HT1080 (cell line): ENCODE measurements at regions not wholly inside any gene's neighbourhood (a gene's known extent, or its start where the extent isn't known, plus 50 kb on each side); places are given as distances from the start of the nearest gene placed in this dataset.

Experiments used
- DNase-seq: peaks from one replicate; pipeline ENCODE4 v3.0.0-alpha.2; 2015; ENCODE audit warnings: low read depth

DNA sequence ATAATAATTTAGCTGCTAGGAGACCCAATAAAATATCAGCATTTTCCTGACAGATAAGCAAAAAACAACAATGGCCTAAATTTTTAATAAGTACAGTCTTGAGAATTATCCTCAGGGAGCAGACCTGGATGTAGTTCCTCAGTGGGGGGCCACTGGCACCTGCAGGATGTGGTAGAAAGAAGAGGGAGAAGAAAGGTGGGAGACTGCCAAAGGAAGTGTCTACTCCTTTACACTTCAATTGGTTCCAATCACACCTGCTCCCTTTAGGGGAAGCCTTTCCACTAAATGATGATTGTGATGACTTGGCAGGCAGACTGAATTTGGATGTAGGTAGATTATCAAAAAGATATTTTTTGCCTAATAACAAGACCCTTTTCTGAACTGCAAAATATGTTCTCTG lies 353.0 kb upstream of the SATB1 start:
- no peak for DNase-seq

DNA sequence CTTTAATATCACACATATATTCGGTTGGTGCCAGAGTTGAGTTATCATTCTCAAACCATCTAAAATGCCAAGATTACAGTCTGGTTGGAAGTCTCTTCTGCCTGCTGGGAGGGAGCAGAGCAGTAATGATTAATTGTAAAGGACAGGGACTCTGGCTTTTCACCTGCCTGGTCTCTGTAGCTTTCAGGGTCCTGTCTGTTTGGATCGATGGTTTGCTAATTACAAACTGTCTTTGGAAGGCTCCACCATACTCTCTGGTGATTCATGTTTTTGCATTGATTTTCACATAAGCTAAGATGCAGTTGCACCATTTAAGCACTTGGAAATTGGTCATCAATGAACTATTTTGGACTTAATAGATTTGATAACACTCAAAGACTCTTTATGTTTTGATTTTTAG lies 350.4 kb upstream of the SATB1 start:
- no peak for DNase-seq

DNA sequence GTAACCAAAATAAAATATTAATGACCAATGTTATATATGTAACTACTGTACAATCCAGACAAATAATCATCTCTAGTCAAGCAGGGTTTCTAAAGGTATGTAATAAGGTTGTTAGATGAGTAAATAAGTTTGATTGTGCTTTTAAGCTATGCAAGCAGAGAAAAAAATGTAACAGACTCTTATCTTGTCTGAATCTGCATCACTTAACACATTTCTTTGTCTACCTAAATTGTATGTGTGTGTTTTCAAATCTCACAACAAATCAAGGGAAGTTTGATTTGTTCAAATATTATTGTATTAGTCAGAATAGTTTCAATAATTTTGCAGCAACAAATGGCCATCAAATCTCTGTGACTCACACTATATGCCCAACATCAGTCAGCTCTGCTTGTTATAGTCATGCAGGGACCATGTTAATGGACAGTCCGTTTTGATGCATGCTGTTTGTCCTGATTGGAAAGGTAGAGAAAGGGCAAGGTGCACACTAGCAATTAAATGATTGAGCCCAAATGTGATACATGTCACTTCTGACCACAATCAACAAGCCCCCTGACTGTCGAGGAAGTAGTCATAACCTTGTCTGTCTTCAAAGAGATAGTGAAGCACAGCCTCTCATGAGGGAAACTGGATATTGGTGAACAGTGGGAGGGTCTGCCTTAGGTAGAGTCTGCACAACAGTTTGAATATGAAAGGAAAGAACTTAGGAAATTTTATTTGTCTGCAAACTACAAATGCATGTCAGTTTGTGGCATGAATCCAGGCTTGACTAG lies 349.4 kb upstream of the SATB1 start:
- no peak for DNase-seq

DNA sequence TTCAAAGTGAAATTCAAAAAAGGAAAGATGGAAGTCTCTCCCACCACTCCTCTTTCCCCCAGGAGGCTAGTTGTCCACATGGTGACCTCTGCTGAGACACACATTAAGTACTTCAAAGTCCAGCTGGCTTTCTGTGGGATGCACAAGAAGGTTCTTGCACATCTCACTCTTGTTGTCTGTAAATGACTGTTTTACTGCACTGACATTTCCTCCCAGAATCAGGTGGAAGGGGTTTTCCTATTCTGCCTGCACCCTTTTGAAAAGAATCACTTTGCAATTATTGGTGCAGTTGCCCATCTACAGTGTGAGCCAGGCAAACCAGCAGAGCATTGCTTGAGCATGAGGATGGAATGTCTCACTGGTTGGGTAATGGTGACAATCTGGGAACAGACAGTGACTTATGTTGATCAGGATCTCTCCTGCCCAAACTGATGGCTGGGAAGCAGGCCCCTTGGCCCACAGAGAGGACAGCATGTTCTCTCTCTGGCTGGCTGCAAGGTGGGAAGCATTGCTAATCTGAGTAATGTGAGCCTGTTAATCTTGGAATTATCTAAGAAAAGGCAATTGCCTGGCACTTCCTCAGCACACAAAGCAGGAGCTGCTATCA lies 347.7 kb upstream of the SATB1 start:
- DNase-seq = no peak

DNA sequence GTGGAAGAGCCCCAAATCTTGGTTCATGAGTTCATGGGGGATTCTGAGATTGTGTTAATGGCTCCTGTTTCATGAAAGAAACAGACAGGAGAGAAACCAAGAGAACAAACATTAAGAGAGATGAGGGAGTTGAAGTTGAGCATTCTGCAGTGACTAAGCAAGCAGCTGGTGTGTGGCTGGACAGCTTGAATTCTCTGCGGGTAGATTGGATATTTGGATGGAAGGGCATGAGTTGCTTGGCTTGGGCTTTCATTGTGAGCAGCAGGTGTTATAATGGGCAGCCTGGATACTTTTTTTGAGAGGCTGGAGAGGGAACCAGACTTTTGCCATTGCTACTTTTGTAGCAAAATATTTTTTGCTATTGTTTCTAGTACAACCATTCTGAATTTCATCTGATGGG lies 346.8 kb upstream of the SATB1 start:
- peak; percentile 11 for DNase-seq

DNA sequence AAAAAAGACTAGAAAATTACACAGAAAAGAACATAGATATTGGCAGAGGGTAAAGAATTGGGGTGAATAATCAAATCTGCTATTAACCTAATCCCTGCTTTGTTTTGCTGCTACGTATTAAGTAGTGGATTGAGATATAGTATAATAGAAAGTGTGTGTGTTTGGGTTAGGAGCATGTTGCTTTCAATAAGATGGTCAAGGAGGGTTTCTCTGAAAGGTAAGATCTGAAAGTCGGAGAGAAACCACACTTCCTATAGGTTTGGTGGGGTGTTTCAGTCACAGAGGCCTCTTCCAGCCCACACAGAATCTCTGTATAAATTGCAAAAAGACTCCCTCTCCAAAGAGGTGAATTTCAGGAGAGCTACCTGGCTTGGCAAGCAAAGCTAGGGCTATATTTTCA lies 345.7 kb upstream of the SATB1 start:
- DNase-seq = no peak

DNA sequence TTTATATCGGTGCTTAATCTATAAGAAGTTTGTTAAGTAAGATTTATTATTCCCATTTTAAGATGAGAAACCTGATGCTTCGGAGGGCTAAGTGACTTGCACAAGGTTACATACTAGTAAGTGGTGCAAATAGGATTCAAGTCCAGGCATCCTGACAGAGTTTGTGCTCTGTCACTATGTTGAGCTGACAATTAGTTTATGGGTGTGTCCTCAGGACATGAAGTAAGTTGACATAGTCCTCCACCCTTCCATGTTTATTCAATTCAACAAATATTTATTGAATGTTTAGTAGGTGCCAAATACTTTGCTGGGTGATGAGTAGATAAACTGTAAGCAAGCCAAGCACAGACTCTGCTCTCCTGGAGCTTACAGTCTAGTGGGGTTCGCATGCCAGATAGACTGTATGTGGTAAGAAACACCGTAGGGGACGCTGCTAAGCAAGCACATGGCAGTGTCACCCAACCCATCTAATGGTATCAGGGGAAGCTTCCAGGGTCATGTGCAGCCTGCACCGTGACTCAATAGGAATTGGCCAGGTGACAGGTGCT lies 342.7 kb upstream of the SATB1 start:
- no peak for DNase-seq

DNA sequence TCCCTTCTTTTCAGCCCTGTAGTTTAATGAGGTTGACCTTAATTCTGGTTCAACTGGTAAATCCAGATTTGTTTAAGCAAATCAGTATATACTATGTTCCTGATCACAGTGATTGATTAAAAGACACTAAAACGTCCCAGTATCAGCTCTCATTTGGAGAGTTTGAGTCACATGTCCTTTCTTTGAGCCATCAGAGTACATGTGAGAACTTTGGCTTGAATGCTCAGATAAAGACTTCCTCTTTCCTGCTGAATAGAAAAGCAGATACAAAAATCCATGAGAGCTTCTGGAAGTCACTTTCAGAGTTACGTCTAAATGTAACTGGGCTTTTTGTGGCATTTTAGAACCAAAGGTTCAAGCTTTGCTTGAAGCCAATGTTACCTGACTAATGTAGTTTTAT lies 341.8 kb upstream of the SATB1 start:
- DNase-seq = no peak

DNA sequence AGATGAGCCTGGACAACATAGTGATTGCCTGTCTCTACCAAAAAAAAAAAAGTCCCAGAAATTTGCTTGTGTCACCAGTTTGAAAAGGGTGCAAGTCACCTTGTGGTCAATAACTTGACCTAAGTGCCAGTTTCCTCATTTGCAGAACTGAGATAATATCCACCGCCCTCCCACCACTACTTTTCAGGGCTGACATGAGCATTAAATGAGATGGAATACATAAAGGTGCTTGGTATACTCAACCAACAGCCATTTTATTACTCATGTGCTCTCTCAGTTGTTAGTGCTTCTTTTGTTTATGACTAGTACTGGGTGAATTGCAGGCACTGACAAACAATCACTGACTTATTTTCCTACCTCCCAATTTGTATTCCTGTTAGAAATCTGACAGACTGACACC lies 340.5 kb upstream of the SATB1 start:
- DNase-seq = no peak

DNA sequence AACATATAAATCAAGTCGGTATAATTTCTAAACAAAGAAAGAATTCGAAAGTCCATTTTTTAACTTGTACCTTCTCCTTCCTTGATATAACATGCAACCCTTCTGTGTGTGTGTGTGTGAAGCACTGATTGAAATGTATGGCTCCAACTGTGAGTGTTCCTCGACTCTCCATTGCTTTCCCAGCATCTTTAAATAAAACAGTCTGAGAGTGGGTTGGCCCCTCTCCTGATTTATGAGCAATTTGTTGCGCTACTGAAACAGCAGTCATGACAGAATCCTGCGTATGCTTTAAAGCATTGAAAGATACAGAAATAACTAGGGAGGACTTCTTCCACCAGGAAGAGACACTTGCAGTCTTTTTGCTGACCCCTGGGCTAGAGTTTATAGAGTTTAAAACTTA lies 340.0 kb upstream of the SATB1 start:
- no peak for DNase-seq

DNA sequence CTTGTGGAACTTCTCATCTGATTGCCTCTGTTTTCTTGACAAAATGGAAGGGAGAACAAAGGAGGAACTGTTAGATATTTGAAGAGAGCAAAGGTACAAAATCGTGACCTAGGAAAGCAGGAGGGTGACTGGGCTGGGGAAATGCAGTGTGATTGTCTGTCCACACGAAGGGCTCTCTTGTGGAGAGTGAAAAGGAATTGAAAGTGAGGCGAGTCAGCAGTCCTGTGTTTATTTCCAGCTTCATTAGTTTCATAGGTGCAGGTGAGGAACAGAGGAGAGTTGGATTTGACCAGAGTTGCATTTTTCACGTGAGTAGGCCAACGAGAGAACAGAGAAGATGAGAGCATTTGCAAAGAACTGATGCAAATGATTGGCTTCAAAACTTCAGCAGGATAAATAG lies 336.4 kb upstream of the SATB1 start:
- no peak for DNase-seq

DNA sequence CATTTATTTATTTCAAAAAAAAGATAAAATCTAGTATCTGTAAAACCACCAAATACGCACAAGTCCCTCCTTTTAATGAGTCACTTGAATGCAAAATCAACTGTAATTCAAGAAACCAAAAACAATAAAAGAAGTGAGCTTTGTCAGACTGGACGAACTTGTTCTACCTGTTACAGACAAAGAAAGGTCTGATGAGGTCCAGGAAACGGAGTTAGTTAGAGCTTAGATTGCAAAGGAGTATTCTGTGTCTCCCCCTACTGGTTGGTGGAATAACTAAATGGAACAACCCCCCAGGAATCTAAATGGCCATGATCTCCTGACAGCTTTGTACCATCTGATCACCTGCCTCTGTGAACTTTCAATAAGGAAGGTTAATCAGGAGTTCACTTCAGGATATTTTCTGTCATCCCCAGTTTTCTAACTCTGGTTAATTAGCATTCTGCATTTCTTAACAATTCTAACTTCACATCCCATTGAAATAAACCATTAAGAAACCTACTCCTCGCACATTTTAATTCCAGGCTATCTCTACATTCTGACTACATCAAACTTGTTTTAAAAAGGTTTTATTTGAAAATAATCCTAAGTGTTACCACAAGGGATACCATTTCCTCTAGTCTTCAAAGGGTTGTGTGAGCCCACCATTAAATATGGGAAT lies 333.0 kb upstream of the SATB1 start:
- DNase-seq = peak; percentile 63

DNA sequence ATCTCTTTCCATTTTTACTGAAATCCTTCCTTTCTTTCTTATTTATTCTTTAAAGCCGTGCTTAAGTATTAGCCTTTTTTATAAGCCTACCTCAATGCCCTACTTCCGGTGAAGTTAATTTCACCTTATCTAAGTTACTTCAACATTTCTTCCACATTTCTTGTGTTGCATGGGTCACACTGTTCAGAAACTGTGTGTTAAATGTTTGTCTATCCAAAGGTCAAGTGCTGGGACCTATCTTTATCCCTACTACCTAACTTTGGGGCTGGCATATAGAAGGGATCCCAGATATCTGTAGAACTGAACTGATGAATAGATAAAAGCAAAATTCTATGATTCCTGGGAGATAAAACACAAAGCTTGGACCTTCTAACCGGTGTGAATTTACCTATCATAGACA lies 332.3 kb upstream of the SATB1 start:
- DNase-seq = no peak

DNA sequence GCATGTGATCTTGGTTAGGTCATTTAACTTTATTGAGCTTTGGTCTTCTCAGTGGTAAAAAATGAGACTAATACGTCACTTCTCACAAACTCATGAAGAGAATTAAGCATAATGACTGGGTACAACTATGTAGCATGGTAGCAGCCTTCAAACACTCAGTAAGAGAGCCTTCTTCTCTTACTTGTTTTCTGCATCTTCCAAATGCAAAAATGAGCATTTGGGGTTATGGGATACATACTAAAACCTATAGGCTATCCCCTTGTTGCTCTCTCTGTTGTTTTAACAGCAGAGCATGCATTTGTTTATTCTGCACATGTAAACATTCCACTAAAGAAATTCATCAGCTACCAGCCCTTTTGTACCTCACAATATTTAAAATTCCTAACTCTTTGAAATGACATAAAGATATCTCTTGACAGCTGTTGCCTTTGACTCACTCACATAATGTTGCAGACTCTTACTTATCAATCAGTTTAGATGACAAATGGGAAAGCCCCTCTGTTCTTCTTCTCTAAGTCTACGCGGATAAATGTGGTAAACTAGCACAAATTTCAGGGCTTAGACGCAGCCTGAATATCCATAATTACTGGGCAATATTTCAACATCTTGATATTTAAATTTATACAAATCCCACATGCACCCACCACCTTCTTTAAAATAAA lies 327.3 kb upstream of the SATB1 start:
- no peak for DNase-seq

DNA sequence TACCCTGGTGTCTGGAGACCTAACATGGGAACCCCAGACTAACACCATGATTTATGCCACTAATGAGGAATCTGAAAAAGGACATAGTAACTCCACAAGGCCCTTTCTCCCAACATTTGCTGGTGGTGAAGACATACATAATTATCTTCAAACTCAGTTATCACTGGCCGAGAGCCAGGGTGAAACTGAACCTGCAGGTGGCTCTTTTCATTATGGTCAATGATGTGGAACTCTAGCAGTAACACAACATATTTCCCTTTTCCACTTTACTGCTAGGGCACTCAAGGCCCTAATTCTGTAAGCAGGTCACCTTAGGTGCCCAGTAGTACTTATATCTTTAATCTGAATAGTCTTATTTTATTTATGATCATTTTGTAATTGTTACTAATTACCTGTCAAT lies 326.4 kb upstream of the SATB1 start:
- no peak for DNase-seq

DNA sequence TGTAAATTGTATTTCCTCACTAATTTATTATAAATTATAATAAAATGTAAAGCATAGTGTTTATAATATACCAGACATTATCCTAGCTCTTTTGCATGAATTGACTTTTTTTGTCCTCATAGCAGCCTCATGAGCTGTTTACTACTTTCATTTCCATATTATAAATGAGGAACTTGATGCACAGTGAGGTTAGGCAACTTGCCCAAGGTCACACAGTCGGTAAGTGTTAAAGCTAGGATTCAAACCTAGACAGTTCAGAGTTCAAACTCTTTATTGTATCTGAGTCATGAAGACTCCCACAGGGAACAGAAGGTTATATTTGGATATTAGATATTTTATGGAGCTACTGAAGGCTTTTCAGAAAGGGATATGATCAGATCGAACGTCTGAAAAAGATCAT lies 322.2 kb upstream of the SATB1 start:
- DNase-seq = no peak

DNA sequence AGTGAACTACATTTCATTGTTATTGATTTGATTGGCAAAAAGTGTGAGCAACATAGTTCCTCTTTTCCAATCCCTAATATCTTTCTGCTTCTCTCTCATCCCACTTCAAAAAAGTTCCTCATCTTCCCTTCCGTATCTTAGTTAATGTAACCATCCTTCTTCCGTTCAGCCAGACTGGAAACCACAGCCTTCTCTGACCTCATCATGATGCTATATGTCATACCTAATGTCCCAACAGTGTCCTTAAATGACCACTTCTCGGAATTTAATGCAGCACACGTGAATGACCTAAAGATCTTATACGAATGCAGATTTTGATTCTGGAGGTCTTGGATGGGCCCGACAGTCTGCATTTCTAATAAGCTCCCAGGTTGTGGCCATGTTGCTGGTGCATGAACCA lies 320.3 kb upstream of the SATB1 start:
- DNase-seq = no peak

DNA sequence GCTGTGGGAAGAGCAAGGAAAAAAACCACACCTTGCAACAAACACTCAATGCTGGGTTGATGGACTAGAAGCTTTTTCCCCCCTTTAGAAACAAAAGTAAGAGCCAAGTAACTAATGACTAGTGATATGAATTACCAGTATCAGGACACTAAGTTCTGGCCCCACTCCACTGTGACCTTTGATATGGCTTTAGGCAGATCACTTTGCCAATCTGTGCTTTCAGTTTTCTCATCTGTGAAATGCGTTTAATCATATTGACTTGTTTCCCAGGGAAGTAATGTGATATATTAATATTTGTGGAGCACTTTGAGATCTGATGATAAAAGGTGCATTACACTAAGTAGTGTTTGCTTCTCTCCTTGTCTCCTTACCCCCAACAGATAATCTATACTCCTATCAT lies 319.3 kb upstream of the SATB1 start:
- no peak for DNase-seq

DNA sequence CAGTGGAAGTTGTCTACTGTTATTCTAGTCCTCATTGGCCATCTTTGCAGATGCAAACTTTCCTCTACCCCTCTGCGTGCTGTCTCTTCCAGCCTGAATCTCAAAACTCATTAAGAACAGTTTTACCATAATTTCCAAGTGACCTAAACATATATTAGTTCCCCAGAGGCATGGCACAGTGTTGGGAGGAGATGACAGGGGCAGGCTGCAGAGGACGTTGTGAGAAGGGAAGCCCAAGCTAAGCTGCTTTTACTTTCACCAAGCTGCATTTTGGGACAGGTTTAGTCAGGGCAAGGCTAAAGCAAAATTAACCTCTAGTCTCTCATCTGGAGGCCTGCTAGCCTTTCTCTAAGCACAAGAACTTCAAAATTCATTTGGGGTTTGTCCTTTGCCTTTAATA lies 318.6 kb upstream of the SATB1 start:
- no peak for DNase-seq

DNA sequence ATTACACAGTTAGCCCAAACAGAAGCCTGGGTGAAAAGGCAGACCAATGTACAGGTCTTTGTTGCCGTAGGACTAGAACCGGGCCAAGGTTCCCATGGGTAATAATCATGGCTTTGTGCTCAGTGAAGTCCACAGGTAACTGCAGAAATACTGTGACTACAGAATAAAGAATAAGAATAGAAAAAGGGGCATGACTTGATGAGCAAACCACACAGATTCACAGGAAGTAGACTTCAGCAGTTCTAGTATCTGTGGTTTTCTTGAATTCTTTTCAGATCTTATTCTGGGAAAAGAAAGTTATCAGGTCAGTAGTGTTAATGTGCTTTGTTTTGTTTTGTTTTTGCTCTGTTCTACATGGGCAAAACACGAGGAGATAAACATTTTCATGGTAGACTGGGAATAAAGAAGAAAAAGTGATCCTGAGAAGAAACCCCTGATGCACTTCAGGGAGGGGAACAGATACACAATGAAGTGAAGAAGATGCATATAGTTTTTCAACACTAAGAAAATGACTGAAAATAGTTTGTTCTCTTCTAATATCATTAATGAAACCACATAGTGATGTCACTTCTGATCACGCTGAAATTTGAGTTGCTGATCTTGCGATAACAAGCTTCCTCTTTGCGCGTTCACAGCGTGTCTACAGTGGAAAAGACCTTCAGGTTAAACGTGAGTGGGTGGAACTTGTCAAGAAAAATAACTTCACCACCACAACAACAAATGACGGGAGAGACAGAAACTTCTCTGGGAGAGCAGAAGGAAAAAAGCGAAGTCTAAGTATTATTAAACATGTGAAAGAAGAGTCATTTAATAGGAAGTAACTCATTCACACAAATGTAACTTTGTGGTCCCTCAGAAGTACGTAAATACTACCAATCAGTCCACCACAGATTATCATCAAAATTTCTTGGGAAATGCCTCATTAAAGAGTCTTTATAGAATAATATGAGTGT lies 315.8 kb upstream of the SATB1 start:
- DNase-seq = no peak

DNA sequence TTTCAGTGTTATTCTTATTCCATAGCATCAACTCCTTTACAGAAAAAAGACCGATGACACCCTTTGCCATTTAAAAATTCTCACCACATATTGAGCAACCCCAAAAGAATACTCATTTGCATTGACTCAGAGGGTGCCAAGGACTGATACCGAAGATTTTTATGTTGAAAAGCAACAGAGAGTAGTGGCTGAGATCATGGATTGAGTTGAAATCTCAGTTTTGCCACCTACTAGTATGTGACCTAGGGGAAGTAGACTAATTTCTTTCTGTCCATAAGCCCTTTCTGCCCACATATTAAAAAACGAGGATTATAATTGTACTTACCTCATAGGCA lies 313.9 kb upstream of the SATB1 start:
- DNase-seq = no peak
